GM12878 (cell line): ENCODE measurements at regions not wholly inside any gene's neighbourhood (a gene's known extent, or its start where the extent isn't known, plus 50 kb on each side); places are given as distances from the start of the nearest gene placed in this dataset.
A peak's percentile ranks its signal among the peaks of the same experiment; 100 is the strongest.

Experiments
- CBFB ChIP-seq: IDR thresholded peaks from 2 replicates; pipeline ENCODE4 v1.6.1; 2016; ENCODE audit warnings: antibody characterized with exemption, low read depth
- CHD1 ChIP-seq: IDR thresholded peaks from 2 replicates; pipeline ENCODE4 v1.6.1; 2012; ENCODE audit warnings: low read depth, low read length, improper control_type of control experiment
- FOS ChIP-seq: IDR thresholded peaks from 3 replicates; pipeline ENCODE4 v1.6.1; 2011; ENCODE audit warnings: borderline replicate concordance; ENCODE audit not compliant: insufficient read length; ENCODE audit errors: extremely low read depth
- GABPA ChIP-seq: IDR thresholded peaks from 2 replicates; pipeline ENCODE4 v1.6.1; 2014; ENCODE audit warnings: antibody characterized with exemption, low read depth, mild to moderate bottlenecking, inconsistent platforms
- HCFC1 ChIP-seq: fragments of 150-350 bp; IDR thresholded peaks from 2 replicates; pipeline ENCODE4 v1.6.1; 2014; ENCODE audit warnings: low read length
- LARP7 ChIP-seq: fragments of 450-650 bp; IDR thresholded peaks from 2 replicates; pipeline ENCODE4 v1.6.1; 2017; ENCODE audit warnings: mild to moderate bottlenecking
- SMAD1 ChIP-seq: fragments of 450-650 bp; IDR thresholded peaks from 2 replicates; pipeline ENCODE4 v1.6.1; 2018; ENCODE audit warnings: mild to moderate bottlenecking, low read depth; ENCODE audit not compliant: partially characterized antibody
- SREBF2 ChIP-seq: IDR thresholded peaks from 2 replicates; pipeline ENCODE4 v1.6.1; 2012; ENCODE audit warnings: mild to moderate bottlenecking, low read length
- TARDBP ChIP-seq: IDR thresholded peaks from 2 replicates; pipeline ENCODE4 v1.6.1; 2016; ENCODE audit warnings: borderline replicate concordance
- TF ChIP-seq, protein P1 (sequence below): fragments of 450-650 bp; IDR thresholded peaks from 2 replicates; pipeline ENCODE4 v1.6.1; 2016; ENCODE audit warnings: mild to moderate bottlenecking
- TF ChIP-seq, protein P2 (sequence below): fragments of 450-650 bp; conservative IDR thresholded peaks from 2 replicates; pipeline ENCODE4 v1.6.1; 2017; ENCODE audit warnings: mild to moderate bottlenecking, moderate library complexity

DNA sequence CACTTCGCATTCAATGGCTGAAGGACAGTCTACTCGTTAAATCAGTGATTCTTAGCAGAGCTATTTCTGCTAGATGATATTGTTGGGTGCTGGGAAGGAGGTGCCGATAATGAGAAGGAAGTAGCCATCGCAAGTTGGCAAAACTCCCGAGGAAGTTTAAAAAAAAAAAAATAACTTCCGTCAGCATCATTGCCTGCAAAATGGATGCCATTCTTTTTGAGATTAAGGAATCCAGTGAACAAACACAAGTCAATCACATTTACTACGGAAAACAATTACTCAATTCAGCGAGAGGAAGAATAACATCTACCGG is 74.4 kb upstream of the SFMBT2 start (continued):
- peak; percentile 47; the same call in 1 of the 2 replicates for TF ChIP-seq GABPA
- TF ChIP-seq LARP7 = no peak
- TF ChIP-seq CHD1 = no peak
- TF ChIP-seq HCFC1 = no peak
- TF ChIP-seq, protein P1, sequence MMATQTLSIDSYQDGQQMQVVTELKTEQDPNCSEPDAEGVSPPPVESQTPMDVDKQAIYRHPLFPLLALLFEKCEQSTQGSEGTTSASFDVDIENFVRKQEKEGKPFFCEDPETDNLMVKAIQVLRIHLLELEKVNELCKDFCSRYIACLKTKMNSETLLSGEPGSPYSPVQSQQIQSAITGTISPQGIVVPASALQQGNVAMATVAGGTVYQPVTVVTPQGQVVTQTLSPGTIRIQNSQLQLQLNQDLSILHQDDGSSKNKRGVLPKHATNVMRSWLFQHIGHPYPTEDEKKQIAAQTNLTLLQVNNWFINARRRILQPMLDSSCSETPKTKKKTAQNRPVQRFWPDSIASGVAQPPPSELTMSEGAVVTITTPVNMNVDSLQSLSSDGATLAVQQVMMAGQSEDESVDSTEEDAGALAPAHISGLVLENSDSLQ = no peak; the same call in 1 of the 2 replicates
- TF ChIP-seq, protein P2, sequence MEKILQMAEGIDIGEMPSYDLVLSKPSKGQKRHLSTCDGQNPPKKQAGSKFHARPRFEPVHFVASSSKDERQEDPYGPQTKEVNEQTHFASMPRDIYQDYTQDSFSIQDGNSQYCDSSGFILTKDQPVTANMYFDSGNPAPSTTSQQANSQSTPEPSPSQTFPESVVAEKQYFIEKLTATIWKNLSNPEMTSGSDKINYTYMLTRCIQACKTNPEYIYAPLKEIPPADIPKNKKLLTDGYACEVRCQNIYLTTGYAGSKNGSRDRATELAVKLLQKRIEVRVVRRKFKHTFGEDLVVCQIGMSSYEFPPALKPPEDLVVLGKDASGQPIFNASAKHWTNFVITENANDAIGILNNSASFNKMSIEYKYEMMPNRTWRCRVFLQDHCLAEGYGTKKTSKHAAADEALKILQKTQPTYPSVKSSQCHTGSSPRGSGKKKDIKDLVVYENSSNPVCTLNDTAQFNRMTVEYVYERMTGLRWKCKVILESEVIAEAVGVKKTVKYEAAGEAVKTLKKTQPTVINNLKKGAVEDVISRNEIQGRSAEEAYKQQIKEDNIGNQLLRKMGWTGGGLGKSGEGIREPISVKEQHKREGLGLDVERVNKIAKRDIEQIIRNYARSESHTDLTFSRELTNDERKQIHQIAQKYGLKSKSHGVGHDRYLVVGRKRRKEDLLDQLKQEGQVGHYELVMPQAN = no peak
- no peak for TF ChIP-seq TARDBP
- no peak for TF ChIP-seq FOS
- TF ChIP-seq SREBF2 = no peak
- no peak for TF ChIP-seq SMAD1
- TF ChIP-seq CBFB = no peak
